ENCODE measurements at regions not wholly inside any gene's neighbourhood (a gene's known extent, or its start where the extent isn't known, plus 50 kb on each side); places are given as distances from the start of the nearest gene placed in this dataset.

DNA sequence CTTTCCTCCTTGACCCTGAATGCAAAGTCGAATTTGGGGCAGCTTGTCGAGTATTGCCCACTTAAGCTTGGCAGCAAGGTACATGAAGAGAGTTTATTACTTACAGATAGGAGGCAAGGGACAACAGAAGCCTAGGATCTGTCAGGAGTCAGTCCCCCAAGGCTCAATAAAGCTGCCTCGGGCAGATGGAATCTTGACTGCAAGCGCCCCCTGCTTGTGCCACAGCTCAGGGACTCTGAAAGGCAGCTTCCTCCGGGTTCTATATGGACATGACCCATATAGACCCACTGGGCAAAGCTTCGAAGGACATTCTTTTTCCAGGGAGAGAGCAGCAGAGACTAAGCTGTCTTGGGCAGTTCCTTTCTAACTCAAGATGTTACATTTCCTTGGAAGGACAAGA, 971.5 kb downstream of the EFNA5 start:
- DNase-seq (no peak), ATAC-seq (ENCODE audit: low FRiP score in 2 of 2) (no peak)
- Histone ChIP-seq H3K4me3 (no peak overlapping the region), H3K9me3 (no peaks in the 10 kb centered on the region), H3K4me1 (no peaks in the 10 kb centered on the region), H3K36me3 (no peaks in the 10 kb centered on the region), H3K27me3 (no peaks in the 10 kb centered on the region), H3K27ac (no peak overlapping the region)
- TF ChIP-seq EP300 (IDR thresholded peaks at IDR 0.05): no peak
- TF ChIP-seq, protein P1, sequence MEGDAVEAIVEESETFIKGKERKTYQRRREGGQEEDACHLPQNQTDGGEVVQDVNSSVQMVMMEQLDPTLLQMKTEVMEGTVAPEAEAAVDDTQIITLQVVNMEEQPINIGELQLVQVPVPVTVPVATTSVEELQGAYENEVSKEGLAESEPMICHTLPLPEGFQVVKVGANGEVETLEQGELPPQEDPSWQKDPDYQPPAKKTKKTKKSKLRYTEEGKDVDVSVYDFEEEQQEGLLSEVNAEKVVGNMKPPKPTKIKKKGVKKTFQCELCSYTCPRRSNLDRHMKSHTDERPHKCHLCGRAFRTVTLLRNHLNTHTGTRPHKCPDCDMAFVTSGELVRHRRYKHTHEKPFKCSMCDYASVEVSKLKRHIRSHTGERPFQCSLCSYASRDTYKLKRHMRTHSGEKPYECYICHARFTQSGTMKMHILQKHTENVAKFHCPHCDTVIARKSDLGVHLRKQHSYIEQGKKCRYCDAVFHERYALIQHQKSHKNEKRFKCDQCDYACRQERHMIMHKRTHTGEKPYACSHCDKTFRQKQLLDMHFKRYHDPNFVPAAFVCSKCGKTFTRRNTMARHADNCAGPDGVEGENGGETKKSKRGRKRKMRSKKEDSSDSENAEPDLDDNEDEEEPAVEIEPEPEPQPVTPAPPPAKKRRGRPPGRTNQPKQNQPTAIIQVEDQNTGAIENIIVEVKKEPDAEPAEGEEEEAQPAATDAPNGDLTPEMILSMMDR (IDR thresholded peaks at IDR 0.05): no peak
- TF ChIP-seq POLR2A (IDR thresholded peaks at IDR 0.05): no peak
- no peak for TF ChIP-seq POLR2AphosphoS5 (IDR thresholded peaks at IDR 0.05)
- WGBS, 2 donors: 81 to 83% methylated on average over 4 to 6 of the region's 6 CpGs

DNA sequence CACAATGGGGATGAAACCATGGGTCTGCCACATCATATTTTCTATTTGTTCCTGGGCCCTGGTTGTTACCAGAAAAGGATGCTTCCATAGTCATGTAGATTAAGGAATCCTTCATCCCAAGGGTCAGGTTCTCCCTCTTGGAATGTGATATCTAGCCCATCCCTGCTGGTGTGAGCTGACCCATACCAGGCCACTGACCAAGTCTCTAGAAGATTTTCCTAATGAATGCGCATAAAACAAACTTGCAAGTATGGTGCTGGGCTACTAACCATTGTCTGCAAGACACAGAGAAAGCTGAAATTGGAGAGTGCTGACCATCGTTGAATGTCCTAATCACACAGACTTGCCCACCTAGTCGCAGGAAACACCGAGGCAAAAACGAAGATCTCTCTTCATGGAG, 972.6 kb downstream of the EFNA5 start:
- no peaks in the 10 kb centered on the region for H3K4me1 ChIP-seq
- H3K36me3 ChIP-seq: no peaks in the 10 kb centered on the region
- WGBS, 2 donors: 91 to 94% methylated on average over 5 of the region's 5 CpGs
- no peaks in the 10 kb centered on the region for H3K9me3 ChIP-seq
- DNase-seq (no peak), ATAC-seq (ENCODE audit: low FRiP score in 2 of 2) (no peak)
- no peaks in the 10 kb centered on the region for H3K27me3 ChIP-seq
- no peak for TF ChIP-seq EP300 (IDR thresholded peaks at IDR 0.05)
- TF ChIP-seq, protein P1 (IDR thresholded peaks at IDR 0.05): no peak
- no peak for TF ChIP-seq POLR2A (IDR thresholded peaks at IDR 0.05)
- no peak for TF ChIP-seq POLR2AphosphoS5 (IDR thresholded peaks at IDR 0.05)
- H3K4me3 ChIP-seq: no peak overlapping the region
- H3K27ac ChIP-seq: no peak overlapping the region

DNA sequence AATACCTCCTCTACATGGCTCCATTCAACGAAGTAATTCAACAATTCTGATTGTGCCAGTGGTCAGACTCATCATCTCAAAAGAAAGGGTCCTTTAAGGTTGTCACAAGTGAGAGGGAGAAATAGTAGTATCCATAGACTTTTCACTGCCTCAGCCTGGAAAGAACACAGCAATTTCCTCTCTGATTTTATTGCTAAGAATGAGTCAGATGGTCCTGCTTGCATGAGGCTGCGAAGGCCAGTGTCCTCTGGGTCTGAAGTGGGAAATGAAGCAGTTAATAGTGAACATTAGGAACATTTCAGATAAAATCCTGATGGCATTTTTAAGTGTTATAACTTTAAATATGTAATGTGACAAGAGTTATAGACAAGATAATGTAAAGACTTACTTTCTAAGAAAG, 979.0 kb downstream of the EFNA5 start:
- no peak overlapping the region for H3K27ac ChIP-seq
- H3K4me3 ChIP-seq: no peak overlapping the region
- no peaks in the 10 kb centered on the region for H3K36me3 ChIP-seq
- no peaks in the 10 kb centered on the region for H3K9me3 ChIP-seq
- H3K4me1 ChIP-seq: no peaks in the 10 kb centered on the region
- TF ChIP-seq POLR2AphosphoS5 (IDR thresholded peaks at IDR 0.05): no peak
- TF ChIP-seq, protein P1 (IDR thresholded peaks at IDR 0.05): no peak
- no peak for TF ChIP-seq POLR2A (IDR thresholded peaks at IDR 0.05)
- no peak for TF ChIP-seq EP300 (IDR thresholded peaks at IDR 0.05)
- WGBS, 2 donors: 73 to 77% methylated on average over 2 of the region's 2 CpGs
- no peaks in the 10 kb centered on the region for H3K27me3 ChIP-seq
- no peak for ATAC-seq (ENCODE audit: low FRiP score in 2 of 2)
- no peak for DNase-seq

DNA sequence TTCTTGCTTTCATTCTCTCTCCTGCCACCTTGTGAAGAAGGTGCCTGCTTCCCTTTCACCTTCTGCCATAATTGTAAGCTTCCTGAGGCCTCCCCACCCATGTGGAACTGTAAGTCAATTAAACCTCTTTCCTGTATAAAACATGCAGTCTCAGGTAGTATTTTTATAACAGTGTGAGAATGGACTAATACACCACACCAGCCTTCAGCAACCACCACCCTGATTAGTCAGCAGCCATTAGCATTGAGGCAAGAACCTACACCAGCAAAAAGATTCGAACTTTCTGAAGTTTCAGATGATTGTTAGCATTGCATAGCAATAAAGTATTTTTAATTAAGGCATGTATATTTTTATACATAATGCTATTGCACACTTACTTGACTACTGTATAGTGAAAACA, 980.2 kb downstream of the EFNA5 start:
- no peaks in the 10 kb centered on the region for H3K9me3 ChIP-seq
- no peaks in the 10 kb centered on the region for H3K36me3 ChIP-seq
- H3K27me3 ChIP-seq: no peaks in the 10 kb centered on the region
- no peak for ATAC-seq (ENCODE audit: low FRiP score in 2 of 2)
- WGBS, 2 donors: 79 to 95% methylated on average over 1 of the region's 1 CpG
- TF ChIP-seq POLR2A (IDR thresholded peaks at IDR 0.05) (no peak), EP300 (IDR thresholded peaks at IDR 0.05) (no peak), POLR2AphosphoS5 (IDR thresholded peaks at IDR 0.05) (no peak)
- TF ChIP-seq, protein P1 (IDR thresholded peaks at IDR 0.05): no peak
- H3K27ac ChIP-seq: no peak overlapping the region
- H3K4me1 ChIP-seq: no peaks in the 10 kb centered on the region
- no peak overlapping the region for H3K4me3 ChIP-seq
- DNase-seq: no peak

DNA sequence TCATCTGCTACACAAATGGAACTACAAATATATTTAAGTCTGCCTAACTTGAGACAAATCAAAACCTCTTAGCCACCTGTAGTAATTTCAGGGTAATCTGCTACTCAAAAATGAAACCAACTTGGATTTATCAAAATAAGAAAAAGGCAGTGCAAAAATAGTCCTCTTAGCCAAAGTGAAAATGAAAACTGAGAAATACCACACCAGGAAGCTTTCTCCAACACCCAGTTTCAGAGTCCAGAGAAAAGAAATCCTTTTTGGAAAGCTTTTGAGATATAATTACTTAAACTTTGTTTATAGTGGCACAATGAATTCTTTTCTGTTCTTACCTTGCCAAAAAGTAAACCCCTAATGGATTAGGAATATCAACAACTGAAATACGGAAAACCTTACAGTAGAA, 990.4 kb downstream of the EFNA5 start:
- DNase-seq (no peak), ATAC-seq (ENCODE audit: low FRiP score in 2 of 2) (no peak)
- no peaks in the 10 kb centered on the region for H3K9me3 ChIP-seq
- 26 to 32% methylated on average over 1 of the region's 1 CpG for WGBS, 2 donors
- no peaks in the 10 kb centered on the region for H3K36me3 ChIP-seq
- no peak overlapping the region for H3K4me3 ChIP-seq
- H3K27me3 ChIP-seq: no peaks in the 10 kb centered on the region
- TF ChIP-seq POLR2AphosphoS5 (IDR thresholded peaks at IDR 0.05) (no peak), EP300 (IDR thresholded peaks at IDR 0.05) (no peak), POLR2A (IDR thresholded peaks at IDR 0.05) (no peak)
- TF ChIP-seq, protein P1 (IDR thresholded peaks at IDR 0.05): no peak
- no peak overlapping the region for H3K27ac ChIP-seq
- no peaks in the 10 kb centered on the region for H3K4me1 ChIP-seq
